ENCODE measurements at regions not wholly inside any gene's neighbourhood (a gene's known extent, or its start where the extent isn't known, plus 50 kb on each side); places are given as distances from the start of the nearest gene placed in this dataset.
"Not testable (repeated sequence)": the region's sequence is repeated elsewhere in the genome, so short reads cannot be mapped to it uniquely, and the experiment has no call there.

DNA sequence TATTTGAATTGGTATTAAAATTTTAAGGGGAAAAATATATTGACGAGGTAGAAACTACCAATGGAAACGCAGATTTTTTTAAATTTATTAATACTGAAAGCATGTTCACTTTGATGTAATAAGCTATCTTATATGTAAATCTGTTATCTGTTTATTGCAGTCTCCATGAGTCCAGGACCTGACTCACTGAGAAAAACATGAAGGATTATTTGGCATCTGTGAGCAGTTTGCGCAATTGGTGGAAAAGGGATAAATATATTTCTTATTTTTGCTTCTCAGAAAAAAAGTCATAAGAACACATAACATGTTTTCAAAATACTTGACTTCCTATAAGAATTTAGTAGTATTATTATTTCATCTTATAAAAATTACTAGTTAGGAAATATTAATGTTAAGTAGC lies 561.4 kb downstream of the ADCYAP1 start:
- ATAC-seq: no peak
- no peak for DNase-seq (ENCODE audit: low spot score)

GRCh38 chr18:1467461-1467964 lies 562.8 kb downstream of the ADCYAP1 start:
- no peak for DNase-seq (ENCODE audit: low spot score)
- no peak for ATAC-seq

GRCh38 chr18:1468550-1468949 lies 563.9 kb downstream of the ADCYAP1 start:
- ATAC-seq (no peak), DNase-seq (ENCODE audit: low spot score) (no peak)

DNA sequence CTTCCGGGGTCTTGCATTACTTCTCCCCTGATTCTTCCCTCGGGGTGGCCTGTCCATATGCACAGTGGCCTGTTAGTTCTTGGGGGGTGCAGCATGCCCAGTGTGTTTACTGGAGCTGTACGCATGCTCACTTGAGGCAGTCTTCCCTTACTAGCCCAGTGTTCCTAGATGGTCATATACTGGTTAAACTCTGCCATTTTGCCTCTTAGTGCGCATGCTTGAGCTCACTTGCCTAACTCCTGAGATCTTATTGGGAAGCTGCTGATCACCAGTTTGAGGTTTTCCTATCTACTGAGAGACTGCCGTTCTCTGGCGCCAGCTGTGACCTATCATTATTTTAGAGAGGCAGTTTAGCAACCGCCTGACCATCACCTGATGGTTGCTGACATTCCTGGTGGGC lies 571.2 kb downstream of the ADCYAP1 start:
- ATAC-seq: no peak
- no peak for DNase-seq (ENCODE audit: low spot score)

GRCh38 chr18:1480309-1480708 lies 575.6 kb downstream of the ADCYAP1 start:
- ATAC-seq (no peak), DNase-seq (ENCODE audit: low spot score) (no peak)

- no peak for DNase-seq (ENCODE audit: low spot score)
- ATAC-seq: no peak
Observed at GRCh38 chr18:1481577-1481976, 576.9 kb downstream of the ADCYAP1 start.

- DNase-seq (ENCODE audit: low spot score): no peak
- no peak for ATAC-seq
Observed at GRCh38 chr18:1483385-1483784, 578.7 kb downstream of the ADCYAP1 start.

GRCh38 chr18:1487457-1487856 lies 582.8 kb downstream of the ADCYAP1 start:
- DNase-seq (ENCODE audit: low spot score): no peak
- no peak for ATAC-seq

- ATAC-seq: no peak
- DNase-seq (ENCODE audit: low spot score): no peak
Observed at GRCh38 chr18:1488394-1488793, 583.7 kb downstream of the ADCYAP1 start.

DNA sequence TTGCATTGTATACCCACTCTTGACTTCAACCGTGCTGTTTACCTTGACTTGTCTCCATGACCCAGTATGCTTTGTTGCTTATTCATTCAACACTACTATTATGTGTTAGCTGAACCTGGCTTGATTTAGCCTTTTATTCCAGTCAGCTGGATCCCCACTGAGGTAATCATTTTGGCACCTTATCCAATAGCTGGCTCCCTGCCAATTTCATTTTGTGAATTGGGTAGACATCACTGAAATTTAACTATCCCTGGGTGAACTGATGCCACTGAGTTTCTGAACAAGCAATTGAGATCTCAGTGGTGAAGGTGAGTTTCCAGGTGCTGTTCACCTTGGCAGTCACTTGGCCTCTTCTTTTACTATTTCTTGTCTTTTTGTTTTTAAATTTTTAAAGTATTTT lies 584.3 kb downstream of the ADCYAP1 start:
- DNase-seq (ENCODE audit: low spot score) (no peak), ATAC-seq (no peak)

- ATAC-seq (no peak), DNase-seq (ENCODE audit: low spot score) (no peak)
Observed at GRCh38 chr18:1495387-1495786, 590.7 kb downstream of the ADCYAP1 start.

GRCh38 chr18:1496096-1496495 lies 591.4 kb downstream of the ADCYAP1 start:
- DNase-seq (ENCODE audit: low spot score) (no peak), ATAC-seq (no peak)

- DNase-seq (ENCODE audit: low spot score): no peak
- peak; percentile 35 for ATAC-seq
Observed at GRCh38 chr18:1498216-1498615, 593.5 kb downstream of the ADCYAP1 start.

- peak; percentile 64 for ATAC-seq
- no peak for DNase-seq (ENCODE audit: low spot score)
Observed at GRCh38 chr18:1499265-1499664, 594.6 kb downstream of the ADCYAP1 start.

- DNase-seq (ENCODE audit: low spot score): no peak
Observed at GRCh38 chr18:1503847-1504246, 599.2 kb downstream of the ADCYAP1 start.

GRCh38 chr18:1505856-1506255 lies 601.2 kb downstream of the ADCYAP1 start:
- ATAC-seq (no peak), DNase-seq (ENCODE audit: low spot score) (no peak)

More at GRCh38 chr18:1503847-1504246, 599.2 kb downstream of the ADCYAP1 start:
- no peak for ATAC-seq

DNA sequence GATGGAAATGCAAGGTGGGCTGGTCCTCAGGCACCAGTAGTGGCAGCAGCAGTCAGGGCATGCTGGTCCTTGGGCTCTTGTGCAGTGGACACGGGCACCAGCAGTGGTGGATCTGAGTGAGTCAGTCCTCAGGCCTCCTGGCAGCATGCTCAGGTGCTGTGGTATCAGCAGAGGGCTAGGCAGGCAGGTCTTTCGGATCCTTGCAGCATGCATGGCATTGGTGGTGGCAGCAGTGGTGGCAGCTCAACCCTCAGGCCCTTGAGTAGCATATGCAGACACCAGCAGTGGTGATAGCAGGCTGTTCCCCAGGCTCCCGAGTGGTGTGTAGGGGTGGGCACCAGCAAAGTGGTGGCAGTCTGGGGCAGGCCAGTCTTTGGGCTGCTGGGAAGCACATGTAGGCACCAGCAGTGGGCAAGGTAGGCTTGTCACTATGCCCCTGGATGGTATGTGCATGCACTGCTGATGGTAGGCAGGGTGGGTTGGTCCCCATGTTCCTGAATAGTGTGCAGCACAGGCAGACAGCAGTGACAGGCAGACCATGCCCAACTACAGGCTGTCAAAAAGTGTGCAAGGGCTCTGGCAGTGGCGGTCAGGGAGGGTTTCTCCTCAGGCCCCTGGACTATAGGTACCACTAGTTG lies 606.0 kb downstream of the ADCYAP1 start:
- DNase-seq (ENCODE audit: low spot score) (no peak), ATAC-seq (no peak)

DNA sequence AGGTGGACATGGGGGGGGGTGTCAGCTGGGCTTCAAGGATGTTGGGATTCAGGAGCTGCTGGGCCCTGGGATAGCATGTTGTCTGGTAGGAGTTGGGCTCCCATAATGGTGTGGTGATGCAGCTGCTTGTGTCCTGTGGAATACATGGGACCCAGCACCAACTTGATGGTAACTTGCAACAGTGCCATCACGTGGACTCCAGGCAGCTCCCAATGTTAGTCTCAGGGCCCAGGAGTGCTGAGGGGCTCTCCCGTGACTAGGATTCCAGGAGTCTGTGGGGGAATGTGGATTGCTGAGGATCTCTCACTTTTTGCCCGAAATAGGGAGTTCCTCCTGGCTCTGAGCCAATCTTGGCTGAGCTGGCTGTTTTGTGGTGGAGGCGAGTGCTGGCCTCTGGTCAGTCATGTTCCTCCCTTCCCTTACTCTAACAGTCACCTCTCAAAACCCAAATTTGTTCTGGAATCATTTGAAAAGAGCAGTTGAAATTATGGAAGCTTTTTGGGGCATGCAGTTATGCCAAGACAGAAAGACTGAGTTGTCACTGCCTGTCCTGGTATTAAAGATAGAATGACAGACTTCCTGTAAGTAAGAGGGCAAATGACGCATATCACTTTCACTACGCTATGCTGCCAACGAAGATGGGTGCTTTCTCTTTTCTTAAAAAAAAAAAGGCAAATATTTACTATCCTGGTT lies 607.1 kb downstream of the ADCYAP1 start:
- DNase-seq (ENCODE audit: low spot score) (no peak), ATAC-seq (peak; percentile 72)

- DNase-seq (ENCODE audit: low spot score): no peak
- peak; percentile 57 for ATAC-seq
Observed at GRCh38 chr18:1513519-1513918, 608.8 kb downstream of the ADCYAP1 start.

- not testable (repeated sequence) for DNase-seq (ENCODE audit: low spot score); ATAC-seq
Observed at GRCh38 chr18:1521588-1522248, 617.0 kb downstream of the ADCYAP1 start.

- DNase-seq (ENCODE audit: low spot score): no peak
- ATAC-seq: no peak
Observed at GRCh38 chr18:1522249-1522615, 617.6 kb downstream of the ADCYAP1 start.

- ATAC-seq (peak; percentile 37), DNase-seq (ENCODE audit: low spot score) (no peak)
Observed at GRCh38 chr18:1526991-1527390, 622.3 kb downstream of the ADCYAP1 start.

All from left lobe of liver (tissue), 2 donors.